ENCODE measurements at regions not wholly inside any gene's neighbourhood (a gene's known extent, or its start where the extent isn't known, plus 50 kb on each side); places are given as distances from the start of the nearest gene placed in this dataset.

- TF ChIP-seq ZNF407 (IDR thresholded peaks at IDR 0.05; ENCODE audit: low read depth) = no peak
- no peak for TF ChIP-seq NR3C1 (CRISPR knock-in tag; IDR thresholded peaks at IDR 0.05)
- no peak for TF ChIP-seq E2F1 (CRISPR knock-in tag; IDR thresholded peaks at IDR 0.05)
- TF ChIP-seq ZNF232 (CRISPR knock-in tag; IDR thresholded peaks at IDR 0.05) = no peak
- no peak for TF ChIP-seq CHD2 (IDR thresholded peaks at IDR 0.05; ENCODE audit: low read depth, low read length)
- no peak for TF ChIP-seq ARID1B (IDR thresholded peaks at IDR 0.05)
- TF ChIP-seq ZNF584 (CRISPR knock-in tag; IDR thresholded peaks at IDR 0.05; ENCODE audit: low read depth) = no peak
- TF ChIP-seq KHSRP (IDR thresholded peaks at IDR 0.05) = no peak
- no peak for TF ChIP-seq ZSCAN29 (IDR thresholded peaks at IDR 0.05)
- no peak for TF ChIP-seq EWSR1 (IDR thresholded peaks at IDR 0.05; ENCODE audit: borderline replicate concordance, low read depth, partially characterized antibody)
- TF ChIP-seq ZNF57 (CRISPR knock-in tag; IDR thresholded peaks at IDR 0.05) = no peak
- no peak for TF ChIP-seq ELF2 (CRISPR knock-in tag; IDR thresholded peaks at IDR 0.05)
These were observed 250.3 kb upstream of the KLF3 start (continued) for GRCh38 chr4:38413524-38414341.

Data from K562 (cell line).